Activated B cell treated with CpG ODN at 0.5 μM for 24 hours (primary cell): ENCODE measurements at regions not wholly inside any gene's neighbourhood (a gene's known extent, or its start where the extent isn't known, plus 50 kb on each side); places are given as distances from the start of the nearest gene placed in this dataset.

Experiments
- ATAC-seq: fragments of 200-7000 bp; cut with Tn5 transposase; one replicate; pipeline ENCODE4 v1.10.0; 2021; ENCODE audit warnings: low read depth, mild to moderate bottlenecking, moderate library complexity
- CTCF ChIA-PET: fragments of 350-600 bp; sonication (Branson Sonifier 250); formaldehyde crosslinking; loops from one replicate; lab custom pipeline; 2021; ENCODE audit warnings: antibody characterized with exemption; lab: Charles Lee
- POLR2A ChIA-PET: fragments of 350-600 bp; sonication (Branson Sonifier 250); formaldehyde crosslinking; loops from one replicate; lab custom pipeline; 2021; ENCODE audit warnings: antibody characterized with exemption; lab: Charles Lee
- DNase-seq: peaks from one replicate; pipeline ENCODE4 v3.0.0; 2022
- H3K27ac Mint-ChIP-seq: one replicate; pipeline ENCODE4 v1.8.0; 2020; ENCODE audit warnings: mixed read lengths
- H3K27me3 Mint-ChIP-seq: one replicate; pipeline ENCODE4 v1.8.0; 2021; ENCODE audit warnings: mixed read lengths
- H3K36me3 Mint-ChIP-seq: one replicate; pipeline ENCODE4 v1.8.0; 2021; ENCODE audit warnings: low read depth, mixed read lengths
- H3K4me1 Mint-ChIP-seq: one replicate; pipeline ENCODE4 v1.8.0; 2021; ENCODE audit warnings: mixed read lengths
- H3K4me3 Mint-ChIP-seq: one replicate; pipeline ENCODE4 v1.8.0; 2020; ENCODE audit warnings: mild to moderate bottlenecking, mixed read lengths
- H3K9me3 Mint-ChIP-seq: one replicate; pipeline ENCODE4 v1.8.0; 2020; ENCODE audit warnings: mixed read lengths
- intact Hi-C: fragments of 100-400 bp; cut with micrococcal nuclease; formaldehyde crosslinking; loops from one replicate; pipeline ENCODE4 v1.15.1; 2024
- TF ChIP-seq, protein P1 (sequence below): fragments of 200-600 bp; IDR thresholded peaks from one replicate; pipeline ENCODE4 v1.8.0; 2022; ENCODE audit warnings: antibody characterized with exemption, mild to moderate bottlenecking

GRCh38 chr13:50377726-50378270, 362.6 kb downstream of the KCNRG start:
- TF ChIP-seq, protein P1, sequence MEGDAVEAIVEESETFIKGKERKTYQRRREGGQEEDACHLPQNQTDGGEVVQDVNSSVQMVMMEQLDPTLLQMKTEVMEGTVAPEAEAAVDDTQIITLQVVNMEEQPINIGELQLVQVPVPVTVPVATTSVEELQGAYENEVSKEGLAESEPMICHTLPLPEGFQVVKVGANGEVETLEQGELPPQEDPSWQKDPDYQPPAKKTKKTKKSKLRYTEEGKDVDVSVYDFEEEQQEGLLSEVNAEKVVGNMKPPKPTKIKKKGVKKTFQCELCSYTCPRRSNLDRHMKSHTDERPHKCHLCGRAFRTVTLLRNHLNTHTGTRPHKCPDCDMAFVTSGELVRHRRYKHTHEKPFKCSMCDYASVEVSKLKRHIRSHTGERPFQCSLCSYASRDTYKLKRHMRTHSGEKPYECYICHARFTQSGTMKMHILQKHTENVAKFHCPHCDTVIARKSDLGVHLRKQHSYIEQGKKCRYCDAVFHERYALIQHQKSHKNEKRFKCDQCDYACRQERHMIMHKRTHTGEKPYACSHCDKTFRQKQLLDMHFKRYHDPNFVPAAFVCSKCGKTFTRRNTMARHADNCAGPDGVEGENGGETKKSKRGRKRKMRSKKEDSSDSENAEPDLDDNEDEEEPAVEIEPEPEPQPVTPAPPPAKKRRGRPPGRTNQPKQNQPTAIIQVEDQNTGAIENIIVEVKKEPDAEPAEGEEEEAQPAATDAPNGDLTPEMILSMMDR: no peak
- no peak for DNase-seq
- Mint-ChIP-seq H3K36me3 (peaks cover 3% of the 10 kb centered on the region), H3K4me1 (peaks cover 4% of the 10 kb centered on the region), H3K27me3 (no peaks in the 10 kb centered on the region), H3K27ac (no peak overlapping the region), H3K4me3 (no peak overlapping the region), H3K9me3 (peaks cover 14% of the 10 kb centered on the region)
- ATAC-seq: no peak
- intact Hi-C loops: no loop called here
- POLR2A ChIA-PET: interaction anchor here (0.7 kb wide), 1 partner anchor 20 kb away, joined by 3 read pairs; no protein-coding TSS in a partner anchor
- CTCF ChIA-PET: no interaction called here

DNA sequence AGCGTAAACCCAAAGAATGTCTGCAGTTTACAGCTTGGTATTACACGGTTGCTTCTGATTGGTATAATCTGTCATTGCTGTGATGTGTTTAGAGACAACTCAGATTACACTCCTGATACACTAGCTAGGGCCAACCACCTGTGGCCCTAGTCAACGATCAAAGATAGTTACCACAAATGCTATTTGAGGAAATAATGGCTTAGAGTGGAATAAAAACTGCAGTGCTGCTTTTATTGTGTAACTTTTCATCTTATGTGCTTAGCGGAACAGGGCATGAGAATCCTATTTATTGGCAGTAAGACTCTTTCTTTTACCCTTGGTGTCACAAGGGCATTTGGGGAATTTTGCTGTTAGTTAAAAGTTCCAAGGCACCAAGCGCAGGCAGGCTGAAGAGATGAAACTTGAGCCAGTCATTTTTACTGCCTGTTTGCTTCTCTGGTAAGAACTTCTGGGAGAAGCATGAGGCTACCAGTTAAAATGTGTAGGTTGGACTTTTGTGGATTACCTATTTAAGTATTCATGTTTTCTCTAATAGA, 363.3 kb downstream of the KCNRG start:
- Mint-ChIP-seq H3K4me1 (peaks cover 4% of the 10 kb centered on the region), H3K4me3 (no peak overlapping the region), H3K27me3 (no peaks in the 10 kb centered on the region), H3K9me3 (peaks cover 14% of the 10 kb centered on the region), H3K27ac (no peak overlapping the region), H3K36me3 (peaks cover 3% of the 10 kb centered on the region)
- DNase-seq (no peak), ATAC-seq (no peak)
- TF ChIP-seq, protein P1: no peak
- POLR2A ChIA-PET: no interaction called here
- CTCF ChIA-PET: no interaction called here
- intact Hi-C loops: no loop called here

DNA sequence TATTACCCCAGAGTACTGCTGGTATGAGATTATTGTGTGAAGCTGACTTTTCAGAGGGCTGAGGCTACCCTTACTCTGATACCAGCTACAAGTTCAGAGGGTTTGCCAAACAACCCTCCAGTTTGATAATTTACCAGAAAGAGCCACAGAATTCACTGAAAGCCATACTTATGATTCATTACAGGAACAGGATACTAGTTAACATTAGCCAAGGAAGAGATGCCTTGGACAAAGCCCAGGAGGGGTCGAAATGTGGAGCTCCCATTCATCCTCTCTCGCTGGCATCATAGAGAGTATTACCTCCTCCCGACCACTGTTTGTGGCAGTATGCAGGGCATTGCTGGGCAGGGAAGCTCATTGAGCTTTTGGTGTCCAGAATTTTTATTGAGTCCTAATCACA, 364.3 kb downstream of the KCNRG start:
- POLR2A ChIA-PET: interaction anchor here (1.7 kb wide), 1 partner anchor 255 kb away, joined by 4 read pairs; no protein-coding TSS in a partner anchor
- intact Hi-C loops: no loop called here
- DNase-seq (no peak), ATAC-seq (no peak)
- TF ChIP-seq, protein P1: no peak
- H3K27ac Mint-ChIP-seq: no peak overlapping the region
- CTCF ChIA-PET: interaction anchor here (1.1 kb wide), 1 partner anchor 9 kb away, joined by 3 read pairs; no protein-coding TSS in a partner anchor
- H3K9me3 Mint-ChIP-seq: peaks cover 14% of the 10 kb centered on the region
- H3K36me3 Mint-ChIP-seq: peaks cover 3% of the 10 kb centered on the region
- peaks cover 4% of the 10 kb centered on the region for H3K4me1 Mint-ChIP-seq
- no peaks in the 10 kb centered on the region for H3K27me3 Mint-ChIP-seq
- no peak overlapping the region for H3K4me3 Mint-ChIP-seq

- ChIA-PET CTCF (interaction anchor here (1.1 kb wide), 1 partner anchor 29 kb away, joined by 3 read pairs; no protein-coding TSS in a partner anchor), POLR2A (interaction anchor here (1.7 kb wide), 1 partner anchor 256 kb away, joined by 4 read pairs; no protein-coding TSS in a partner anchor)
- no peak for DNase-seq
- Mint-ChIP-seq H3K4me1 (peaks cover 3% of the 10 kb centered on the region), H3K4me3 (no peak overlapping the region), H3K27ac (no peak overlapping the region), H3K27me3 (no peaks in the 10 kb centered on the region), H3K9me3 (peaks cover 14% of the 10 kb centered on the region), H3K36me3 (peaks cover 3% of the 10 kb centered on the region)
- no peak for ATAC-seq
- intact Hi-C loops: no loop called here
- TF ChIP-seq, protein P1: no peak
These were observed 365.7 kb downstream of the KCNRG start for GRCh38 chr13:50380905-50381304.

DNA sequence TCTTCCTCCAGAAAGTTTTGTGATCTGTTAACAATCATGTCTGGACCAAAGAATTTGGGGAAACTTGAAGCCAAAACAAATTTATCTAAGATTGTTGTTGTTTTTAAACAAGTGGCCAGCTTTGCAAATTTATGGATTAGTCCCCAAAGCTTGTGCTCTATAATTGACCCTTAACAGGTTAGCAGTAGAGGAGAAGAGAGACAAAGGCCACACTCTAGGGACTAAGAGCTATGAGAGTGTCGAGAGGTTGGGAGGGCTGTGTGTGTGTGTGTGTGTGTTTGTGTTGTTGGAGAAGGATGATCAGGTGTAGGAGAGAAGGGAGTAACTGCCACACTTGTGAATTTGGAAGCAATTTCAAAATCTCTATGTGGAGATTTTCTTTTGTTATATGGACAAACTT, 367.3 kb downstream of the KCNRG start:
- Mint-ChIP-seq H3K27ac (no peak overlapping the region), H3K27me3 (no peaks in the 10 kb centered on the region), H3K36me3 (peaks cover 3% of the 10 kb centered on the region), H3K4me3 (no peak overlapping the region), H3K4me1 (peaks cover 4% of the 10 kb centered on the region), H3K9me3 (peaks cover 14% of the 10 kb centered on the region)
- DNase-seq (no peak), ATAC-seq (no peak)
- intact Hi-C loops: no loop called here
- POLR2A ChIA-PET: no interaction called here
- CTCF ChIA-PET: no interaction called here
- TF ChIP-seq, protein P1: no peak
